DMS114 treated with DMSO at 0.1 percent for 48 hours (cell line): ENCODE measurements at regions not wholly inside any gene's neighbourhood (a gene's known extent, or its start where the extent isn't known, plus 50 kb on each side); places are given as distances from the start of the nearest gene placed in this dataset.
A peak's percentile ranks its signal among the peaks of the same experiment; 100 is the strongest.
"Not testable (repeated sequence)": the region's sequence is repeated elsewhere in the genome, so short reads cannot be mapped to it uniquely, and the experiment has no call there.

Experiments
- DNase-seq: peaks from one replicate; lab custom pipeline; 2025; ENCODE audit not compliant: unreplicated experiment; lab: John Stamatoyannopoulos, UW

GRCh38 chr17:31680126-31680525 is 178.9 kb downstream of the COPRS start:
- DNase-seq: no peak

DNA sequence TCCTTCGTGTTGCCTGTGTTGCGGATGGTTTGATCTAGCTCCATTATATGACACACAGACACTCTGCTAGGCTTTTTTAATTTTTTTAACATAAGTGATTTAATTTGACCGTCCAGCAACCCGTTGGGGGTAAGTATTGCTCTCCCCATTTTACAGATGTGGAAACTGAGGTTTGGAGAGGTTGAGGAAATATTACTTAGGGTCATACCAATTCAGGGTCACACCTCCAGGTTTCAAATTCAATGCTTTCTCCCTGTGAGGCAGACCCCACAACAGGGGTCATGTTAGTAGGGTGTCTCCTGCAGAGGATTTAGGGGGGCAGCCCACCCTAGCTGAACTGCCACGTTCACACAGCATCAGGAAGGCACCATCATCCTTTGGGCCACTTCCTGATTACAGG is 179.4 kb downstream of the COPRS start:
- DNase-seq: no peak

- no peak for DNase-seq
Measured at GRCh38 chr17:31678431-31678830, 180.6 kb downstream of the COPRS start.

DNA sequence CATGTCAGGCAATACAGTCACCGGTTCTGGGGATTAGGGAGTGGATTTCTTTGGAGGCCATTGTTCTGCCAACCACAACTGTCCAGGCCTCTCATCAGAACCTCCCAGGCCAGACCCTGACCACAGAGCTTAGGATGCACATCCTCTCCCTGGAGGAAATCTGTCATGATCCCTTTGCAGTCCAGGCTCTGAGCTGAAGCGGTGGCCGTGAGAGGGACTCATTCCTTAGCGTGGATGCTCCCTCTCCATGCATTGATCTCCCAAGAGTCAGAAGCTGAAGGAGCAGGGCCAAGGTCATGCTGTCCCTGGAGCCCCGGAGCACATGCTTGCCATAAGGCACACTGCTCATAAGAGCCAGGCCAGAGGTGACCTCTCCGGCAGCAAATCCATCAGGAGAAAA is 181.4 kb downstream of the COPRS start:
- no peak for DNase-seq

DNA sequence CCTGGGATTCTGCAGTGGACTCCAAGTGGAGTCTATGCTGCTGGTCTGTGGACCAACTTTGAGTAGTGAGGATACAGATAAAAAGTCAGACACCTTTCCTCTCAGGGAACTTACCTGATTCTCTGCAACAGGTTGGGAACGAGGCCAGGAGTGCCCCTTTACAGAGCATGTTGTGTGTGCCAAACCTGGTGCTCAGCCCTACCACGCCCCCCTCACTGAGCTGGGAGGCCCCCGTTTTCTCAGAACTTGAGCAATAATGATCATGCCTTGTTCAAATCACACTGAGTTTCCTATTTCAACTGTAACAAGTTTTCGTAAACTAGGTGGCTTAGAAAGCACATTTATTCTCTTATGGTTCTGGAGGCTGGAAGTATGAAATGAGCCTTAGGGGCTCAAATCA is 182.0 kb downstream of the COPRS start:
- no peak for DNase-seq

DNA sequence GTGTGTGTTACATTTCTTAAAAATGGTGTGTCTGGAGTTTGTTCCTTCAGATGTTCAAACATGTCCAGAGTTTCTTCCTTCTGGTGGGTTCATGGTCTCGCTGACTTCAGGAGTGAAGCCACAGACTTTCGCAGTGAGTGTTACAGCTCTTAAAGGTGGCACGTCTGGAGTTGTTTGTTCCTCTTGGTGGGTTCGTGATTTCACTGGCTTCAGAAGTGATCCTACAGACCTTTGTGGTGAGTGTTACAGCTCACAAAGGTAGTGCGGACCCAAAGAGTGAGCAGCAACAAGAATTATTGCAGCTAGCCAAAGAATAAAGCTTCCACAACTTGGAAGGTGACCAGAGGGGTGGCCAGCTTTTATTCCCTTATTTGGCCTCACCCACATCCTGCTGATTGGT is 183.7 kb downstream of the COPRS start:
- not testable (repeated sequence) for DNase-seq

GRCh38 chr17:31674717-31675349 is 184.2 kb downstream of the COPRS start:
- DNase-seq: no peak

GRCh38 chr17:31674305-31674704 is 184.7 kb downstream of the COPRS start:
- no peak for DNase-seq

DNA sequence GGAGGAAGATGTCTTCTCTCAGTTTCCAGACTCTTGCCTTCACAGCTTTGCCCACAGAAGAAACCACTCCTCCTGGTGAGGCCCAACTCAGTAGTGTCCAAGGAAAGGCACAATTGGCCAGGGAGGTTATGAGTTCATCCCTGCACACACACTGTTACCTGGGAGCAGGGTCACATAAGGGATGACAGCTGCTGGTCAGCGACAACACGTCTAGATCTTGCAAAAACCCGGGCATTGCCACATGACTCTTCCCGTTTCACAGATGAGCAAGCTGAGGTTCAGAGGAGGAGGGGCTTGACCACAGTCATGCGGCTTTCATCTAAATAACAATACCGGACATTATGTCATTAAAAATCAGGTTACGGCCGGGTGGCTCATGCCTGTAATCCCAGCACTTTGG is 186.0 kb downstream of the COPRS start:
- DNase-seq: no peak

- no peak for DNase-seq
Measured at GRCh38 chr17:31672161-31672819, 186.8 kb downstream of the COPRS start.

DNA sequence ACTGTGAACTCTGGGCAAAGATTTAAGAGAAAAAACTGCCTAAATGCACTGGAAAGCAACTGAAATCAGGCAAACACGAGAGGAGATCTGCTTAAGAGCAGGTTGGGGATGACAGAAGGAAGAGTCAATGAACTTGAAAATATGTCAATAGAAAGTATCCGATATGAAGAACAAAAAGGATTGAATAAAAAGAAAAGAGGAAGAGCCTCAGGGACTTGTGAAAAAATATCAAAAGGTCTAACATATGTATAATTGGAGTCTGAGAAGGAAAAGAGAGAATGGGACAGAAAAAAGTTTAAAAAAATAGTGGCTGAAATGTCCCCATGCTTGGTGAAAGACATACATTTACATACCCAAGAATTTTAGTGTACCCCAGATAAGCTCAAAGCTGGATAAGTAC is 195.5 kb downstream of the COPRS start:
- peak; percentile 6 for DNase-seq

DNA sequence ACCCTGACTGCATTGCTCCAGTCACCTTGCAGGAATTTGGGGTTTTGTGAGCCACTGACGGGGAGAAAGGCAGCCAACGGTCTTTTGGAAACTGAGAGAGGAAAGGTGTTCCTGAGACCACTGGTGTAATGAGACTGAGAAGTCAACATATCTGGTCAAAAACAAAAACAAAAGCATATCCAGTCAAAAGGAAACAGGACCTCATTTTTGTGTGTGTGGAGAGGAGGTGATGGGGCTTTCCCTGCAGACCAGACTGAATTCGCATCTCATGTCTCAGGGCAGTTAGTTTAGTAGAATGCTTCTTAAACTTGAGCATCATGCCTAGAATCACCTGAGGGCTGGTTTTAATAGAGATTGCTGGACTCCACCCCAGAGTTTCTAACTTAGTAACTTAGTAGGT is 198.4 kb downstream of the COPRS start:
- no peak for DNase-seq

- DNase-seq: no peak
Measured at GRCh38 chr17:31657876-31658275, 201.2 kb downstream of the COPRS start.

DNA sequence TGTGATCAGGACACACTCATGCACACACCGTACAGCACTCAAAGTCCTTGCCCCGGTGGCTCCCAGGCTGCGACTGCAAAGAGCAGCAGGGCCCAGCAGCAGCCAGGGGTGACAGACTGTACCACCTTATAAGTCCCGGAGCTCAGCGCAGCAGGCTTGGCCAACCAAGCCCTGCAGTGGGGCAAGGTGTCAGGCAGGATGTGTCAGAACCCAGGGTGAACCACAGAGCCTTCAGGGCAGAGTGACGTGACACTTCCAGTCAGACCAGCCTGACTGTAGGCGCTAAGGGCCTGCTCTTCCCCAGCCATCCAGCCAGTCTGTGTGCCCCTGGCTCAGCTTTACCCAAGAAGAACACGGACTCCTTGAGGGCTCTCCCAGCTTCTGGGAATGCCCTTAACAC is 204.1 kb downstream of the COPRS start:
- no peak for DNase-seq

GRCh38 chr17:31653691-31654090 is 205.4 kb downstream of the COPRS start:
- no peak for DNase-seq

- DNase-seq: no peak
Measured at GRCh38 chr17:31650756-31651520, 208.1 kb downstream of the COPRS start.

DNA sequence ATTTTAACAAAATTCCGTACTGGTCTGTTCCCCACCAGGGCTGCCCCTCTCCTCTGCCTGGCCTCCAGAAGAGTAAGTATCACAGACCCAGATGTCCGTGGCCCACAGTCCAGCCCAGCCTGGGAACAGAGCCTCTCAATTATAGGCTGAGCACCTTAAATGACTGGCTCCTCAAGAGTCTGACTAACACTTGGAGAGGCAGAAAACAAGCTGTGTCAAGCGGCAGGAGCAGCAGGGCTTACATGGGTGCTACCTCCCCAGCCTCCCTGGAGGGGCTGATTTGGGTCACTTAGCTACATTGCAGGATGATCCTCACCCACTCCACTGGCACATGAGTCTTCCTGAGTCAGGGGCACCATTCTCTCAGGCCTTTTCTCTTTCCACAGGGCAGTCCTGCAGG is 209.7 kb downstream of the COPRS start:
- DNase-seq: no peak

GRCh38 chr17:31647661-31648060 is 211.4 kb downstream of the COPRS start:
- no peak for DNase-seq

DNA sequence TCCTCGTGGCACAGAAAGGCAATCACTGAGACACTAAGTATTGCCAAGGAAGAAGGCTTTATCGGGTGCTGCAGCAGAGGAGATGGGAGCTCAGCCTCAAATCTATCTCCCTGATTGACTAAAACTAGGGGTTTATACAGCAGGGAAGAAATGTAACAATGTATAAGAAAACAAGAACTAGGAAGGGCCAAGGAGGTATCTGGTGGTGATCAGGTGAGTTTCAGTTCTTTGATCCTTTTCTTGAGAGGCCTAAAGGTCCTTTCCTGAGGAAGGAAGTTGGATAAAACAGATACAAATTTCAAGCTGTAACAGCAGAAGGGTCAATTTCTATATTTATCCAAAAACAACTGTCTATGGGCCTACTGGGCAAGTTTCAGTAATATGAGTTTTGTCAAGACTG is 212.4 kb downstream of the COPRS start:
- DNase-seq: no peak

DNA sequence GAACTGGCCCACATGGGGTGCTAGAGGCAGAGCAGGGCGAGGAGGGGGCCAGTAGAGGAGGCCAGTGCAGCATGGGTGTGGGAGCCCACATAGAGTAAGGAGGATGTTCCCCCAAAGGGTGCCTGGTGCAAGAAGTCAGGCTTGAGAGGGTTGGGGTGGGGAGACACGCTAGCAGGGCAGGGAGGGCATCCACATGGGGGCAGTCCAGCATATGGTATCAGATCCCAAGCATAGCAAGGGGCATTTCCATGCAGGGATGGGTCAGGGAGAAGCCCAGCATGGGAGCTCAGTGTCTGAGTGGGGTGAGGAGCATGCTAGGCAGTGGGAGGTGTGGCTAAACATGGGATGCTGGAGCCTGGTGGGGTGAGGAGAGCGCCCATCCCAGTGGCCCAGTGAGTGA is 213.7 kb downstream of the COPRS start:
- no peak for DNase-seq

DNA sequence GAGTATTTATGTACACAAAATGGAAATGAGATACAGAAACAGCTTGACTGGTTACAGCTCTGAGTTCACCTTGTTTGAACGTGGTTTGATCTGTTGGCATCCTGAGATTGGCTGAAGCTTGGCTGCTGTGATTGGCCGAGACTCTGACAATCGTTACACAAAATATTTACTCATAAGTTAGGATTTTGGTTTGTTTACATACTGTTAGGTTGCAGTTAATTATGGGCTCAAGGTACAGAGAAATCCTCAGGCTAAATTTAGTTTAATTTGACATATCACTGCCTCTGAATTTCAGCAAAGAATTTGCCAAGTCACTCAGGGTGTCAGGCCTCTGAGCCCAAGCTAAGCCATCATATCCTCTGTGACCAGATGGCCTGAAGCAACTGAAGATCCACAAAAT is 227.3 kb downstream of the COPRS start:
- no peak for DNase-seq

GRCh38 chr17:31630866-31631265 is 228.2 kb downstream of the COPRS start:
- DNase-seq: not testable (repeated sequence)
